GM23338 (cell line): ENCODE measurements at regions not wholly inside any gene's neighbourhood (a gene's known extent, or its start where the extent isn't known, plus 50 kb on each side); places are given as distances from the start of the nearest gene placed in this dataset.

Source experiments
- CTCF ChIP-seq, 2 experiments: fragments of 200-600 bp in 1 of 2; sonication (generic) in 1 of 2; conservative IDR thresholded peaks; 2 replicates each; pipeline versions ENCODE4 v1.5.1 to v1.6.1; 2016 to 2017; ENCODE audit warnings: antibody characterized with exemption in 2 of 2, low read depth in 2 of 2, mild to moderate bottlenecking in 2 of 2, moderate library complexity in 1 of 2
- EZH2 ChIP-seq: fragments of 200-600 bp; sonication (generic); IDR thresholded peaks from one replicate; pipeline ENCODE4 v1.8.0; 2017; ENCODE audit warnings: antibody characterized with exemption, mild to moderate bottlenecking, low read depth; ENCODE audit not compliant: unreplicated experiment
- JUNB ChIP-seq: IDR thresholded peaks from one replicate; pipeline ENCODE4 v1.6.1; 2016; ENCODE audit warnings: antibody characterized with exemption; ENCODE audit not compliant: unreplicated experiment
- POLR2AphosphoS5 ChIP-seq: IDR thresholded peaks from 2 replicates; pipeline ENCODE4 v1.6.1; 2016; ENCODE audit warnings: antibody characterized with exemption, low read depth
- REST ChIP-seq: IDR thresholded peaks from one replicate; pipeline ENCODE4 v1.6.1; 2018; ENCODE audit warnings: antibody characterized with exemption; ENCODE audit not compliant: unreplicated experiment

DNA sequence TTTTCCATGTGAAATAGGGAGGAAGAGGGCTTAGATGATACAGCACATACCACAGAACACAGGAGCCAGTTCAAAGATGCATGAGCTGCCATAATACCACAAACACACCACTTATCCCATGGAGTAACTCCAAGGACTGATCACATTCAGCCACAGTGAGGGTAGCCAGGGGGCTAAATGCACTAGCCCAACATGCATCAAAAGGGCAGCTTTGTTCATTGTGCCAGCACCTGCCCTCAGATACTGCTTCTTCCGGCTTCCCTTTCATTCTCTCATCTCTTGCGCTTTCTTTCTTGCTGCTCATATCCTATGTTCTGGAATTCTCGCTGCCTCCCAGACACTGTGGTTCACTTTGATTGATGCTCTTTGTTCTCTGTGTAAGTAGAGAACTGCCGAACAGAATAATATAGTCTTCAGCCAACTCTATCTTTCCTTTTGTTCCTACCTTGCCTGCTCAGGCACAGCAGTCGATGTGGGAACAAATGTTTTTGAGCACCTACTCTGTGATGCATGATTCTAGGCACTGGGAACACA, 50.0 kb upstream of the SYT6 start:
- TF ChIP-seq CTCF (conservative IDR thresholded peaks at IDR 0.05; ENCODE audit: low read depth in 2 of 2) (no peak), REST (no peak), JUNB (no peak), POLR2AphosphoS5 (no peak), EZH2 (no peak)
